Fibroblast of pulmonary artery (primary cell): ENCODE measurements at regions not wholly inside any gene's neighbourhood (a gene's known extent, or its start where the extent isn't known, plus 50 kb on each side); places are given as distances from the start of the nearest gene placed in this dataset.

Source experiments
- DNase-seq: peaks from one replicate; pipeline ENCODE4 v3.0.0-alpha.2; 2010; ENCODE audit warnings: low read depth
- H3K4me3 ChIP-seq: replicated peaks from 2 replicates; pipeline ENCODE4 v1.5.1; 2011; ENCODE audit warnings: low read depth, mild to moderate bottlenecking, control low read depth, low read length, moderate library complexity
- TF ChIP-seq, protein P1 (sequence below): IDR thresholded peaks from 2 replicates; pipeline ENCODE4 v1.5.1; 2011; ENCODE audit warnings: mild to moderate bottlenecking, control low read depth, low read length, inconsistent platforms; ENCODE audit errors: missing control alignments

DNA sequence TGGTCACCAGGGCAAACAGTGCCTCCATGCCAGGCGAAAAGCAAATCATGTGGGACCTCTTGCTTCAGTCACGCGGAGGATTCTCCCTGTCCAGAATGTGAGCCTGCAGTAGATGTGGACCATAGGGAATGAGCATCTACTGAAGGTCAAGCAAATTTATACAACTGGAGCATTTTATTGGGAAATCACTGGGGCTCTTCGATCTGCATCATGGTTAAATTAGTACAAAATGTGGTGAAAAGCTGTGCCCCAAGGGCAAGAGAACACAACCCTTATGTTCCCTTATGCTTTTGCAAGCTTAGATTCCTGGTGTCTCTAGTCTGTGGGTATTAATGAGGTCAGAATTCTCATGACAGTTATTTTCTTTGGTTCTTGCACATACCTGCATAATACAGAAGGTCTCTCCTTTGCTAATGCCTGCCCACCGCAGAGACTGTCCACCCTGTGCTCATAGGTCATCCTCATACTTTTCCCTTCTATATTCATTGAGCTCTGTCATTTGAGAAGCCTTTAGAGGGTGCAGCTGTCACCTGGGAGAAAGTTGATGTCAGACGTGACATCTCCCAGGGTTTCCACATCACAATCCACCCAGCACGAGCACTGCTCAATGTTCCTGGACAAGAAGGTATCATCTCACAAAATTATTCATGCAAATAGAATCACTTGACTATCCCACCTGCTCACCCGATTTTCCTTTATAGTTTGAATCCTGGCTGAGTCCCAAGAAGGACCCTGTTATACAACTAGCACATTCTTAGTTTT is 111.7 kb downstream of the NXNL2 start:
- TF ChIP-seq, protein P1, sequence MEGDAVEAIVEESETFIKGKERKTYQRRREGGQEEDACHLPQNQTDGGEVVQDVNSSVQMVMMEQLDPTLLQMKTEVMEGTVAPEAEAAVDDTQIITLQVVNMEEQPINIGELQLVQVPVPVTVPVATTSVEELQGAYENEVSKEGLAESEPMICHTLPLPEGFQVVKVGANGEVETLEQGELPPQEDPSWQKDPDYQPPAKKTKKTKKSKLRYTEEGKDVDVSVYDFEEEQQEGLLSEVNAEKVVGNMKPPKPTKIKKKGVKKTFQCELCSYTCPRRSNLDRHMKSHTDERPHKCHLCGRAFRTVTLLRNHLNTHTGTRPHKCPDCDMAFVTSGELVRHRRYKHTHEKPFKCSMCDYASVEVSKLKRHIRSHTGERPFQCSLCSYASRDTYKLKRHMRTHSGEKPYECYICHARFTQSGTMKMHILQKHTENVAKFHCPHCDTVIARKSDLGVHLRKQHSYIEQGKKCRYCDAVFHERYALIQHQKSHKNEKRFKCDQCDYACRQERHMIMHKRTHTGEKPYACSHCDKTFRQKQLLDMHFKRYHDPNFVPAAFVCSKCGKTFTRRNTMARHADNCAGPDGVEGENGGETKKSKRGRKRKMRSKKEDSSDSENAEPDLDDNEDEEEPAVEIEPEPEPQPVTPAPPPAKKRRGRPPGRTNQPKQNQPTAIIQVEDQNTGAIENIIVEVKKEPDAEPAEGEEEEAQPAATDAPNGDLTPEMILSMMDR, result no peak
- no peak for DNase-seq

DNA sequence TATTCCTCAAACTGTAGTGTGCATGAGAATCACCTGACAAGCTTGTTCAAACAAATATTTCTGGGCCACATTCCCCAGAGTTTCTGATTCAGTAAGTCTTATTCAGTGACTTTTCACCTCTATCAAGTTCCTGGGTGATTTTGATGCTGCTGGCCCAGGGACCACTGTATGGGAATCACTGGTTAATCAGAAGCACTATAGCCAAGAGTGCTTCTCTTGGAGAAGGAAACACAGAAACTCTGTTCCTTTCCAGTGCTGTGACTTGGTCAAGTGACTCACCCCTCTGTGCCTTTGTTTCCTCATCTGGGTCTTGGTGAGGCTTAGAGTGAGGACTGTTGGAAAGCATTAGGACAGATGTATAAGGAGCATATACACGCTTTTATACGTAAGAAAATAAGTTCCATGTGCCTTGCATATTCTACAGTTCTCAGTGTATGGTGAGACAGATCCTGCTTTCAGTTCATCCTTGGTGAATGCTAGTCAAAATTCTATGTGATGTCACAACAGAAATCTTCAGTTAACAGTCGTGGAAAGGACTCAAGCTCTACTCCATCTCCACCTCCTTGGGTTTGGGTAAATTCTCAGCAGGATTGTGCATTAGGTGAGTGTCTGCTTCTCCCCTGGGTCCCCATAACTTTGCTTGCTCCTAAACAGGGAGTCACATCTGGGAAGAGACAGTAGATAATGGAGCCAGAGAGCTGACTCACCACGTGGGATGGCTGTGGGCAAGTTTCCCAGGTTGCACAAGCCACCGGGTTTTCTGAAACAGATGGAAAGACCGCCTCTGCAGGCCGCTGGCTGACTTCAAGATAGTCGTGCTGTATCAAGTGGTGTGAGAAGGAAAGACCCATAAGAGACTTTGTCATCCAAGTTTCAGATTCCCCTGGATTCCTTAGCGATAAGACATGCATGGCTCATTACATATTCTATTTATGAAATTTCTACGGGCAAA is 117.0 kb downstream of the NXNL2 start:
- TF ChIP-seq, protein P1, result peak; percentile 55
- DNase-seq, result peak; percentile 96
- H3K4me3 ChIP-seq, result no peak overlapping the region

More for the DNA sequence above, 111.7 kb downstream of the NXNL2 start:
- H3K4me3 ChIP-seq, result no peak overlapping the region

DNA sequence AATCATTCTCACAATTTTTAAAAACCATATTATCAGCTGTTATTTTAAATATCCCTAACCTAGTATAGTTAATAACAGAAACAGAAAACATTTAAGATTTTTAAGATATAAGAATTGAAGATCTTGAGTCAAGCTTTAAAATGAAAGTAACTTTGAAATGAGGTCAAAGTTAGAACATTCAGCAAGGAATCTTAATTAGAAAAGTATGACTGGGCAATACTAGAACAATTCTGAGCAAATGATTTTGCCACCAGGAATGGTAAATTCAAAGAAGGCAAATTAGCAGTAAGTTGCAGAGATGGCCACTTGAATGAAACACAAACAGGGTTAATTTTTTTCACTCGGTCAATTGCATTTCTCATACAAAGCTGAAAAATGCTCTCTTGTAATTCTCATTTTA is 117.9 kb downstream of the NXNL2 start:
- TF ChIP-seq, protein P1, result no peak
- H3K4me3 ChIP-seq, result no peak overlapping the region
- DNase-seq, result no peak

DNA sequence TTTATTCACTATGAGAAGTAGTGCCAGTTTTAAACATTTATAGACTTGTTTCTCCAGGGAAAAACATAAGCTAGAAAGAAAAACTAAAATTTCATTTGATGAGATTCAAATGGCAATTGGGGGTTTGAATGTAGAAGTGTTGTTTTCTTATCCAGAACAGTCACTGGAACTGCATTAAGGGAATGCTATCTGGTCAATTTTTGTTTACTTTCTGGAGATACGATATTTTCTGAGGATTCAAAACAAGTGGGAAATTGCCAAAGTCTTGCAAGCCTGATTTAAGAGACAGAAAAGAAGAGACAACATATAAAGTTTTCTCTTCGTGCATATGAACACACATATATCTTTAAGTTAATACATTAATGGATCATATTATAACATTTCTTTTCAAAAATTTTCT is 118.4 kb downstream of the NXNL2 start:
- TF ChIP-seq, protein P1, result no peak
- no peak overlapping the region for H3K4me3 ChIP-seq
- DNase-seq, result no peak

DNA sequence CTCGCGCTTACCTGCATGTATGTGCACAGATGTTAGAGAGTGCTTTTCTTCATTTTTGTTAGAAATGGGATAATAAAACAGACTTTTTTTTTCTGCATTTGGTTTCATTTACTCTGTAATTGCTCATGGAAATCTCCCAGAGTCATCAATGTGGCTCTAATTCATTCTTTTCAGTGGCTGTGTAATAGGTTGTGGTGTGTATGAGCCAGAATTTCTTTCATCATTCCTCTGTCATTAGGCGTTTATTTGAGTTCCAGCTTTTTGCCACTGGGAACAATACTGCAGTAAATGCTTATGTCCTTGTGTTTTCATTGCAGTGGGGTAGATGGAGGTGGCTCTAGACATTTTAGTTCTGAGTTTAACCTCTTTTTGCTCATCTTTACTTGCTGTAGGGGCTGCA is 118.9 kb downstream of the NXNL2 start:
- no peak for DNase-seq
- H3K4me3 ChIP-seq, result no peak overlapping the region
- TF ChIP-seq, protein P1, result no peak

DNA sequence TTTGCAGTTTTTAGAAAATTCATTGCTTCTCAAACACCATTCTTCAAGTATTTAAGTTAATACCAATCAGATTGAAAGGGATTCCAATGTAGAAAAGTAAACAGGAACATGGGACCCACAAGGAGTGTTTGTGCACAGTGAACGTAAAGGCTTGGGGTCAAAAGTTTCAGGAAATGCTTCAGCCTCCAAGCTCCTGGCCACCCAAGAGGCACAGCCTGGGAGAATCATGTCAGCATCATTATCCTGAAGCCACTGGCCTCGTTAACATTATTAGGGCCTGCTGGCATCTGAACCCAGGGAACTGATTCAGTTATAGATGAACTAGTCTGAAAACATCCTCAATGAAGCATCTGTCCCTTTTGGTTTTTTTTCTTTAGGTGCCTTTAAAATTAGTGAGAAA is 122.9 kb downstream of the NXNL2 start:
- peak; percentile 79 for DNase-seq
- no peak overlapping the region for H3K4me3 ChIP-seq
- TF ChIP-seq, protein P1, result no peak
